HEK293 (cell line): ENCODE measurements at regions not wholly inside any gene's neighbourhood (a gene's known extent, or its start where the extent isn't known, plus 50 kb on each side); places are given as distances from the start of the nearest gene placed in this dataset.
A peak's percentile ranks its signal among the peaks of the same experiment; 100 is the strongest.

Source experiments
- CTCF ChIA-PET: fragments of 350-600 bp; formaldehyde crosslinking; extraction: SDS; loops from one replicate; lab custom pipeline; 2021; ENCODE audit warnings: antibody characterized with exemption; lab: Yijun Ruan, JAX
- POLR2A ChIA-PET: fragments of 300-600 bp; formaldehyde crosslinking; extraction: SDS; loops from one replicate; lab custom pipeline; 2020; ENCODE audit warnings: antibody characterized with exemption, inconsistent platforms; lab: Yijun Ruan, JAX
- H3K27ac ChIP-seq: fragments of 200-500 bp; sonication (Bioruptor generic); 2 replicates; pipeline ENCODE4 v1.5.1; 2014; ENCODE audit warnings: low read depth, low read length, control low read depth, inconsistent platforms; ENCODE audit errors: extremely low read depth
- H3K36me3 ChIP-seq, 2 experiments: fragments of 200-500 bp in 1 of 2; sonication (Bioruptor generic) in 1 of 2; 1 replicate in 1 of 2; 2 replicates in 1 of 2; pipeline ENCODE4 v1.5.1; 2014 to 2017; ENCODE audit warnings: inconsistent platforms in 2 of 2, low read length in 2 of 2; ENCODE audit not compliant: control insufficient read depth in 2 of 2, insufficient read depth in 1 of 2
- H3K4me1 ChIP-seq: fragments of 200-500 bp; sonication (Bioruptor generic); 2 replicates; pipeline ENCODE4 v1.5.1; 2014; ENCODE audit warnings: mild to moderate bottlenecking, low read length, inconsistent platforms; ENCODE audit not compliant: control insufficient read depth, insufficient read depth
- H3K4me3 ChIP-seq: 2 replicates; pipeline ENCODE4 v1.5.1; 2011; ENCODE audit warnings: low read depth, mild to moderate bottlenecking, control low read depth, low read length, moderate library complexity
- H3K9me3 ChIP-seq: fragments of 200-500 bp; sonication (Bioruptor generic); 2 replicates; pipeline ENCODE4 v1.5.1; 2014; ENCODE audit warnings: low read depth, low read length, inconsistent platforms; ENCODE audit not compliant: control insufficient read depth, insufficient read depth
- ELK4 ChIP-seq: IDR thresholded peaks from 2 replicates; pipeline ENCODE4 v1.6.1; 2011; ENCODE audit warnings: mild to moderate bottlenecking, low read depth, low read length, borderline replicate concordance
- INSM2 ChIP-seq: fragments of 450-650 bp; formaldehyde crosslinking; IDR thresholded peaks from 2 replicates; pipeline ENCODE4 v1.5.1; 2016; ENCODE audit warnings: missing biosample characterization, missing genetic modification characterization
- KLF10 ChIP-seq: fragments of 450-650 bp; IDR thresholded peaks from 2 replicates; pipeline ENCODE4 v1.5.1; 2018; ENCODE audit warnings: missing biosample characterization, mild to moderate bottlenecking, missing genetic modification characterization
- OSR2 ChIP-seq: fragments of 450-650 bp; formaldehyde crosslinking; IDR thresholded peaks from 2 replicates; pipeline ENCODE4 v1.5.1; 2016; ENCODE audit warnings: missing biosample characterization, missing genetic modification characterization
- SETDB1 ChIP-seq: IDR thresholded peaks from one replicate; pipeline ENCODE4 v1.6.1; 2017; ENCODE audit warnings: mild to moderate bottlenecking, low read length, moderate library complexity, mixed read lengths; ENCODE audit not compliant: insufficient read length
- TRIM28 ChIP-seq: IDR thresholded peaks from 2 replicates; pipeline ENCODE4 v1.6.1; 2011; ENCODE audit warnings: low read length, control low read depth, borderline replicate concordance
- ZBTB1 ChIP-seq: fragments of 450-650 bp; formaldehyde crosslinking; IDR thresholded peaks from 2 replicates; pipeline ENCODE4 v1.5.1; 2016; ENCODE audit warnings: missing biosample characterization, missing genetic modification characterization
- ZBTB10 ChIP-seq: fragments of 450-650 bp; formaldehyde crosslinking; IDR thresholded peaks from 2 replicates; pipeline ENCODE4 v1.5.1; 2016; ENCODE audit warnings: missing biosample characterization, missing genetic modification characterization
- ZBTB48 ChIP-seq: fragments of 450-650 bp; formaldehyde crosslinking; IDR thresholded peaks from 2 replicates; pipeline ENCODE4 v1.5.1; 2016; ENCODE audit warnings: missing biosample characterization, missing genetic modification characterization
- ZBTB6 ChIP-seq: fragments of 450-650 bp; formaldehyde crosslinking; IDR thresholded peaks from 2 replicates; pipeline ENCODE4 v1.5.1; 2017; ENCODE audit warnings: missing biosample characterization, missing genetic modification characterization
- ZBTB8A ChIP-seq: fragments of 450-650 bp; formaldehyde crosslinking; IDR thresholded peaks from 2 replicates; pipeline ENCODE4 v1.5.1; 2016; ENCODE audit warnings: missing biosample characterization, missing genetic modification characterization
- ZEB2 ChIP-seq: fragments of 450-650 bp; formaldehyde crosslinking; IDR thresholded peaks from 2 replicates; pipeline ENCODE4 v1.5.1; 2016; ENCODE audit warnings: missing biosample characterization, missing genetic modification characterization
- ZNF10 ChIP-seq: fragments of 450-650 bp; formaldehyde crosslinking; IDR thresholded peaks from 2 replicates; pipeline ENCODE4 v1.5.1; 2017; ENCODE audit warnings: missing biosample characterization, missing genetic modification characterization
- ZNF138 ChIP-seq: fragments of 450-650 bp; formaldehyde crosslinking; IDR thresholded peaks from 2 replicates; pipeline ENCODE4 v1.5.1; 2016; ENCODE audit warnings: missing biosample characterization, missing genetic modification characterization, borderline replicate concordance
- ZNF24 ChIP-seq: fragments of 450-650 bp; formaldehyde crosslinking; IDR thresholded peaks from 2 replicates; pipeline ENCODE4 v1.5.1; 2016; ENCODE audit warnings: missing biosample characterization, missing genetic modification characterization
- ZNF366 ChIP-seq: fragments of 450-650 bp; formaldehyde crosslinking; conservative IDR thresholded peaks from 2 replicates; pipeline ENCODE4 v1.5.1; 2016; ENCODE audit warnings: missing biosample characterization, missing genetic modification characterization
- ZNF404 ChIP-seq: fragments of 450-650 bp; formaldehyde crosslinking; IDR thresholded peaks from 2 replicates; pipeline ENCODE4 v1.5.1; 2017; ENCODE audit warnings: missing biosample characterization, missing genetic modification characterization
- ZNF473 ChIP-seq: fragments of 450-650 bp; formaldehyde crosslinking; IDR thresholded peaks from 2 replicates; pipeline ENCODE4 v1.5.1; 2017; ENCODE audit warnings: missing biosample characterization, missing genetic modification characterization
- ZNF530 ChIP-seq: fragments of 450-650 bp; formaldehyde crosslinking; IDR thresholded peaks from 2 replicates; pipeline ENCODE4 v1.5.1; 2016; ENCODE audit warnings: low read depth, missing biosample characterization, missing genetic modification characterization
- ZNF549 ChIP-seq: fragments of 450-650 bp; IDR thresholded peaks from 2 replicates; pipeline ENCODE4 v1.5.1; 2018; ENCODE audit warnings: missing biosample characterization, missing genetic modification characterization, mild to moderate bottlenecking, inconsistent platforms, moderate library complexity
- ZNF596 ChIP-seq: fragments of 450-650 bp; IDR thresholded peaks from 2 replicates; pipeline ENCODE4 v1.5.0; 2018; ENCODE audit warnings: missing biosample characterization, mild to moderate bottlenecking, missing genetic modification characterization, moderate library complexity
- ZNF747 ChIP-seq: fragments of 450-650 bp; formaldehyde crosslinking; IDR thresholded peaks from 2 replicates; pipeline ENCODE4 v1.5.1; 2016; ENCODE audit warnings: missing biosample characterization, missing genetic modification characterization
- ZNF76 ChIP-seq: fragments of 450-650 bp; formaldehyde crosslinking; IDR thresholded peaks from 2 replicates; pipeline ENCODE4; 2016; ENCODE audit warnings: low read depth, missing biosample characterization, missing genetic modification characterization, borderline replicate concordance

- TF ChIP-seq ZBTB8A (tag by site-specific recombination): no peak
- no peak for TF ChIP-seq ZNF24
- peak; percentile 64 for TF ChIP-seq SETDB1
- TF ChIP-seq ZNF473 (tag by site-specific recombination): no peak
- TF ChIP-seq ZBTB10: no peak
- no peak for TF ChIP-seq ZBTB1 (tag by site-specific recombination)
- no peak for TF ChIP-seq ZBTB6 (tag by site-specific recombination)
- TF ChIP-seq ZBTB48 (tag by site-specific recombination): no peak
- no peak for TF ChIP-seq ZNF596 (tag by site-specific recombination)
- no peak for TF ChIP-seq ZNF76
- no peak for TF ChIP-seq ZNF530 (tag by site-specific recombination)
- no peak for TF ChIP-seq INSM2 (tag by site-specific recombination)
- TF ChIP-seq ZNF549 (tag by site-specific recombination): peak; percentile 97
- TF ChIP-seq ZNF404: no peak
- no peak for TF ChIP-seq ZEB2 (tag by site-specific recombination)
- TF ChIP-seq ZNF747: no peak
- TF ChIP-seq KLF10 (tag by site-specific recombination): no peak
- no peak for TF ChIP-seq ZNF10 (tag by site-specific recombination)
- TF ChIP-seq TRIM28: peak; percentile 38; the same call in 1 of the 2 replicates
- no peak for TF ChIP-seq ZNF138 (tag by site-specific recombination)
- no peak for TF ChIP-seq OSR2 (tag by site-specific recombination)
- no peak for TF ChIP-seq ZNF366
- TF ChIP-seq ELK4: no peak
- TF ChIP-seq, all 188 proteins: peak for 3
- H3K4me1 ChIP-seq: no peaks in the 10 kb centered on the region
- H3K4me3 ChIP-seq: no peak overlapping the region
- ChIA-PET POLR2A (no interaction called here), CTCF (interaction anchor here (0.8 to 0.9 kb wide), 2 partner anchors 37 to 41 kb away, joined by 3 read pairs; no protein-coding TSS in a partner anchor)
- no peak overlapping the region for H3K27ac ChIP-seq
- no peaks in the 10 kb centered on the region for H3K9me3 ChIP-seq
- no peaks in the 10 kb centered on the region for H3K36me3 ChIP-seq
Measured at GRCh38 chr21:41571938-41572510, 64.1 kb upstream of the TMPRSS2 start.
